GM21619 (cell line): ENCODE measurements at regions not wholly inside any gene's neighbourhood (a gene's known extent, or its start where the extent isn't known, plus 50 kb on each side); places are given as distances from the start of the nearest gene placed in this dataset.
"Not testable (repeated sequence)": the region's sequence is repeated elsewhere in the genome, so short reads cannot be mapped to it uniquely, and the experiment has no call there.

ENCODE experiments used
- ATAC-seq: cut with Tn5 transposase; IDR thresholded peaks from one replicate; pipeline ENCODE4 v1.9.1; 2021; ENCODE audit not compliant: unreplicated experiment

DNA sequence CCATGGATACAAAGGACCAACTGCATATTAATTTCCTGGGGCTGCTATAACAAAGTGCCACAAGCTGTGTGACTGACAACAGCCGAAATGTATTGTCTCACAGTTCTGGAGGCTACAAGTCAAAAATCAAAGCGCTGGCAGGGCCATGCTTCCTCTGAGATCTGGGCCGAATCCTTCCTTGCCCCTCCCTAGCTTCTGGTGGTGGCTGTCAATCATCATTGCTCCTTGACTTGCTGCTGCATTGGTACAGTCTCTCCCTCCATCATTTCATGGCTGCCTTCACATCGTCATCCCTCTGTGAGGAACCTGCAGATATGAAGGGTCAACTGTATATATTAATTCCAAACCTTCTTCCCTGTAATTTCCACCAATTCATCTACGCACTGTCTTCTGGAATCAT, 118.3 kb downstream of the EXOC5 start:
- ATAC-seq: no peak

GRCh38 chr14:57139173-57139572, 129.5 kb downstream of the EXOC5 start:
- ATAC-seq: no peak

- no peak for ATAC-seq
Measured at GRCh38 chr14:57136669-57137328, 131.9 kb downstream of the EXOC5 start.

DNA sequence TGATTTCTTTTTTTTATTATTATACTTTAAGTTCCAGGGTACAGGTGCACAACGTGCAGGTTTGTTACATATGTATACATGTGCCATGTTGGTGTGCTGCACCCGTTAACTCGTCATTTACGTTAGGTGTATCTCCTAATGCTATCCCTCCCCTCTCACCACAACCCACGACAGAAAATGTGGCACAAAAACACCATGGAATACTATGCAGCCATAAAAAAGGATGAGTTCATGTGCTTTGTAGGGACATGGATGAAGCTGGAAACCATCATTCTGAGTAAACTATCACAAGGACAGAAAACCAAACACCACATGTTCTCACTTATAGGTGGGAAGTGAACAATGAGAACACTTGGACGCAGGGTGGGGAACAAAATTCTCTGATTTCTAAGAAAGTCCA, 140.9 kb downstream of the EXOC5 start:
- not testable (repeated sequence) for ATAC-seq

- no peak for ATAC-seq
Measured at GRCh38 chr14:57122129-57122528, 146.6 kb downstream of the EXOC5 start.

DNA sequence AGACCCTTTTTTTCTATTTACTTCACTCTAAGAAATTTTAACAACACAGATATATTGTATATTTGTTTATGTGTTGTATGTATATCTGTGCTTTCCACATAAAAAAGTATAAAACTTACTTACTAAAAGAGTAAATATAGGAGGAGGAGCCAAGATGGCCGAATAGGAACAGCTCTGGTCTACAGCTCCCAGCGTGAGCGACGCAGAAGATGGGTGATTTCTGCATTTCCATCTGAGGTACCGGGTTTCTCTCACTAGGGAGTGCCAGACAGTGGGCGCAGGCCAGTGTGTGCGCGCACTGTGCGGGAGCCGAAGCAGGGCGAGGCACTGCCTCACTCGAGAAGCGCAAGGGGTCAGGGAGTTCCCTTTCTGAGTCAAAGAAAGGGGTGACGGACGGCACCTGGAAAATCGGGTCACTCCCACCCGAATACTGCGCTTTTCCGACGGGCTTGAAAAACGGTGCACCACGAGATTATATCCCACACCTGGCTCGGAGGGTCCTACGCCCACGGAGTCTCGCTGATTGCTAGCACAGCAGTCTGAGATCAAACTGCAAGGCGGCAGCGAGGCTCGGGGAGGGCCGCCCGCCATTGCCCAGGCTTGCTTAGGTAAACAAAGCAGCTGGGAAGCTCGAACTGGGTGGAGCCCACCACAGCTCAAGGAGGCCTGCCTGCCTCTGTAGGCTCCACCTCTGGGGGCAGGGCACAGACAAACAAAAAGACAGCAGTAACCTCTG, 156.5 kb downstream of the EXOC5 start:
- not testable (repeated sequence) for ATAC-seq

DNA sequence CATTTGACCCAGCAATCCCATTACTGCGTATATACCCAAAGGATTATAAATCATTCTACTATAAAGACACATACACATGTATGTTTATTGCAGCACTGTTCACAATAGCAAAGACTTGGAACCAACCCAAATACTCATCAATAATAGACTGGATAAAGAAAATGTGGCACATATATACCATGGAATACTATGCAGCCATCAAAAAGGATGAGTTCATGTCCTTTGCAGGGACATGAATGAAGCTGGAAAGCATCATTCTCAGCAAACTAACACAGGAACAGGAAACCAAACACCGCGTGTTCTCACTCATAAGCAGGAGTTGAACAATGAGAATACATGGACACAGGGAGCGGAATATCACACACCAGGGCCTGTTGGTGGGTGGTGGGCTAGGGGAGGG, 158.3 kb downstream of the EXOC5 start:
- ATAC-seq: not testable (repeated sequence)

DNA sequence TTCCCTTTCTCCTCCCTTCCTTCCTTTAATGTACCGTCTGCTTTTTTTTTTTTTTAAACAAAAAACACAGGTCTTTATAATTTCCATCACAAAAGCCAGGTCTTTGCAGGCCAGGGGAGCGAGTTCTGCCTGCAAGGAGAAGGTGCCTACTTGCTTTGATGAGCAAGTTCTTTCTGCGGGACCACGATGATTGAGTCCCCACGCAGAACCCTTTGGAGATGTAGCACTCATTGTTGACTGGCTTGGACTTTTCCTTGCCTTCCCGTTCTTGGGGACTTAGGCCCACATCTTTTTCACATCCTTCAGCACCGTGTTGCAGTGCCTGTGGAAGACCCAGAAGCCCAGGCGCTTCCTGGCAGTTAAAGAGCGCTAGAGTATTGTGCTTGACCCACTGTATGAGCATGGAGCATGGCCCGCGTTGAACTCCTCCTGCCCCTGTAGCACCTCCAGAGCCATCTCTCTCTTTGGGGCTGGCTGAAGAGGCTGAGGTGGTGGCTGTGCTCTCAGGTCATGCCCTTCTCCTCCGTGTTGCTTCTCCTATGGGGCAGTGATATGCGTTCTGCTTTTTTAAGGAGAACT, 177.6 kb downstream of the EXOC5 start:
- ATAC-seq: no peak

GRCh38 chr14:57089901-57090300, 178.8 kb downstream of the EXOC5 start:
- ATAC-seq: no peak

DNA sequence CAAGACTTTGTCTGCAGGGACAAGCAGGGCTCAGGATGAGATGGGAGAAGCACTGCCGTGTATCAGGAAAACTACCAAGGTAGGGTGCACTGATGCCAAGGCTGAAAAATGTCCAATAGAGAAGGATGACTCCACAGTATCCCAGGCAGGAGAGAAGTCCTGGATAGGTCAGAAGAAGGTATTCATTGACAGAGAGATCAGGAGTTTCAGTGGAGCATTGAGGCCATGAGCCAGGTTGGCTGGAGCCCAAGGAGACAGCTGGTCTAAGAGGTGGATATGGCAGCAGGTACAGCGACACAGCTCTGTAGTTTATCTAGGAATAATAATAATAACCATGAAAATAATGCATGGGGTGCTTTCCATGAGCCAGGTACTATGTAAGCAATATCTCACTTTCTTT, 180.9 kb downstream of the EXOC5 start:
- ATAC-seq: no peak

DNA sequence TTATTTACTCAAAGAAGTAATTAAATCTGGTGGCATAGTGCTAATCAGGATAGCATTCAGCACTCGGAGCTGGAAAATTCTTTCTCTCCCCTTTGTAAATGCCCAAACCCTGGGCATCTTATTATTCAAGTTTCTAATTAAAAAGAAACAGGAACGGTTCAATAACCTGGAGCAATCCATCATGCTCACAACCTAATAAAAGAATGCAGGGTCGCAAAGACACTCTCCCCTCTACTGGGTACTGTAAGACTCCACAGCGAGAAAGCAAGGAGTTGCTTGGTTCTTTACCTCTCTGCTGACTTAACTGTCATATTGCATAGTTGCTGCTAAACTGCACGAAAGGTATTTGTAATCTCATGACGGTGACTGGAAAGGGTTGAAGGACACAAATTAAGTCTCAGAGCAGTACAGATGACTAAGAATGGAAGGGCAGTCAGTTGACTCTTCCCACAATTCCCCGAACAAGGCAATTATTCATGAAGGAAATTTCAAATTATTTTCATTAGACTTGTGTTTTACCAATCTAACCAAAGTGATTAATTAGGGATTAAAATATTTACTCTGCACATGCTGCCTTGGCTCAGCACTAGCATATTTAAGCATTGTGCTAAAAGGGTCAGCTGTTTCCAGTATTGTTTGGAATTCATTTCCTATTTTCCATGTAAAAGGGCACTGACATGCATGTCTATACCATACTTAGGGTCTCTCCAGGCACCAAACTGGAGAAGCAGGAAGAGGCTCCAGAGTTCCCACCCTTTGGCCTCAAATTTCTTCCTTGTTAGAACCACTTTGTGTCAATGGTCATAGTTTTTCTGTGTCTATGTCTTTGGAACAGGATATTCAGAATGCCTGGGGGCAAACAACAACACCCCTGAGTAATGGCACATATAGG, 182.2 kb downstream of the EXOC5 start:
- ATAC-seq: no peak

DNA sequence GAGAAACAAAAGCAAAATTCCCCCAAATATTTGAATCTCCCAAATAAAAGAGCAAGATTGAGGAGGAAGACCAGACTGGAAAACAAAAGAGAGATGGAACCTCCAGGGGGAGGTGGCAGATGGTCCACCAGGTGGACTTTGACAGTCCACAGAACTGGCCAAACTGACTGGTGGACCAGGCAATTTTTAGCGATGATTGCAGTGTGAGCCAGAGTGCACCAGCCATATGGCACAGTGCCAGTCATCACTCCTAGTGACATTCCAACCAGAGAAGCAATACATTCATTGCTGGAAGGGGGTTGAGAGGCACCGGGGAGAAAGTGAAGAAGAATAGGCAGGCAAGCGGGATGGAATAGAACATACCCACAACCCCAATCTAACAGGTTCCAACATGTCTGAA, 182.9 kb downstream of the EXOC5 start:
- ATAC-seq: no peak

DNA sequence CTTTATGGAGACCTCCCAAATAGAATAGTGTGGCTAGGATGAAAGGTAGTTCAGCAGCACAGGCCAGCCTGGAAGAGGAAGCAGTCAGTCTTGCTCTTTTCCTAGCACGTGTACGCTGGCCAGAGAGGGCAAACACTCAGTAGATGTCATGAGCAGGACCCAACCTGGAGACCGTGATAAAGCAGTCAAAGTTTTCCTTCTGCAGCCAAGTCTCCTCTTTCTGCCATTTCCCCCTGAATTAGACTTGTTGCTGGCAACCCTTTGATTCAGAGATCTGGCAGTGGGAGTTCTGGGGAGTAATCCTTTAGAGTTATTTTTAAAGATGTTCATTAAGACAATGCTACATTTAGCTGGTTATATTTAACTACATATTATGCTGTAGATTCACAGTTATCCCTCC, 183.7 kb downstream of the EXOC5 start:
- no peak for ATAC-seq

- ATAC-seq: no peak
Measured at GRCh38 chr14:57080691-57081090, 188.0 kb downstream of the EXOC5 start.

DNA sequence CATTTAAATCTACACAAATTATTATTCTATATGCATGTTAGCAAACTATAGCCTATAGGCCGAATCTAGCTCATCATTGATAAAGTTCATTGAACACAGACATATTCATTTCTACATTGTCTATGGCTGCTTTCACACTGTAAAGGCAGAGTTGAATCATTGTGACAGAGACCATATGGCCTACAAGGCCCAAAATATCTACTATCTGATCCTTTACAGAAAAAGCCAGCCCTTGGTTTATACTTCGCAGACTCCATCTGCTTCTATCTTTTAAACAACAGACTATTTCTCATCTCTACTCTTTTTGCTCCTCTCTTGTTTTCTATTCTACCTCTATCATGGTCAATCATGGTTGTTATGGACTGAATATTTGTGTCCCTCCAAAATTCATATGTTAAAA, 190.7 kb downstream of the EXOC5 start:
- ATAC-seq: no peak

- no peak for ATAC-seq
Measured at GRCh38 chr14:57073986-57074385, 194.7 kb downstream of the EXOC5 start.

- ATAC-seq: no peak
Measured at GRCh38 chr14:57071639-57072038, 197.1 kb downstream of the EXOC5 start.

GRCh38 chr14:57069702-57070101, 199.0 kb downstream of the EXOC5 start:
- ATAC-seq: no peak

GRCh38 chr14:57068511-57068910, 200.2 kb downstream of the EXOC5 start:
- ATAC-seq: no peak

DNA sequence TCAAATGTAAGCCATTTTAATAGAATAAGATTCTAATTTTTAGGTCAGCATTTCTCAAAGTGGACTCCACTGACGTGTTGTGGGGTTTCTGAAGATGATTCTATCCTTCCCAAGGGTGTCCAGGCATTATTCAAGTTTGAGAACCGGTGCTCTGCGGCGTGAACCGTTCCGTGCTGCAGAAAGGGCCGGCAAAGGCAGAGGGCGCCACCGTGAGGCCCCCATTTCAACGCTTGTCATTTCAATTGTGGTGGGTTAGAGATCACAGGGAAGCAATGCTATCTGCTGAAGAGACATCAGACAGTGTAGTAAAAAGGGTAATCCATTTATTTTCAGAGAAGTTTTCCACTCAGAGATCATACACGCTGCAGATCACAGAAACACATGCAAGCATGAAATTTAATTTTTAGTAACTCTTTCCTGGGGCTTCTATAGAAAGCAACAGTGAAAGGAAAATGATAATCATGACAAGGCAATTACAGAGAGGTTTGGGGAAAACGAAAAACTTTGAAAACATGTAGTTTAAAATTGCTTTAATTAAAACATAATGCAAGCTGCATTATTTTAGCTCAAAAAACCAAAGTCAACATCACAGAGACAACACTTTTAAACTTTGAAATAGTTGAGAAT, 201.7 kb downstream of the EXOC5 start:
- no peak for ATAC-seq

- ATAC-seq: no peak
Measured at GRCh38 chr14:57066463-57066862, 202.2 kb downstream of the EXOC5 start.
